ENCODE measurements at regions not wholly inside any gene's neighbourhood (a gene's known extent, or its start where the extent isn't known, plus 50 kb on each side); places are given as distances from the start of the nearest gene placed in this dataset.

GRCh38 chr2:48890454-48891131 lies 135.1 kb upstream of the LHCGR start:
- no peak for TF ChIP-seq POLR2A (IDR thresholded peaks at IDR 0.05)
- TF ChIP-seq, protein P1, sequence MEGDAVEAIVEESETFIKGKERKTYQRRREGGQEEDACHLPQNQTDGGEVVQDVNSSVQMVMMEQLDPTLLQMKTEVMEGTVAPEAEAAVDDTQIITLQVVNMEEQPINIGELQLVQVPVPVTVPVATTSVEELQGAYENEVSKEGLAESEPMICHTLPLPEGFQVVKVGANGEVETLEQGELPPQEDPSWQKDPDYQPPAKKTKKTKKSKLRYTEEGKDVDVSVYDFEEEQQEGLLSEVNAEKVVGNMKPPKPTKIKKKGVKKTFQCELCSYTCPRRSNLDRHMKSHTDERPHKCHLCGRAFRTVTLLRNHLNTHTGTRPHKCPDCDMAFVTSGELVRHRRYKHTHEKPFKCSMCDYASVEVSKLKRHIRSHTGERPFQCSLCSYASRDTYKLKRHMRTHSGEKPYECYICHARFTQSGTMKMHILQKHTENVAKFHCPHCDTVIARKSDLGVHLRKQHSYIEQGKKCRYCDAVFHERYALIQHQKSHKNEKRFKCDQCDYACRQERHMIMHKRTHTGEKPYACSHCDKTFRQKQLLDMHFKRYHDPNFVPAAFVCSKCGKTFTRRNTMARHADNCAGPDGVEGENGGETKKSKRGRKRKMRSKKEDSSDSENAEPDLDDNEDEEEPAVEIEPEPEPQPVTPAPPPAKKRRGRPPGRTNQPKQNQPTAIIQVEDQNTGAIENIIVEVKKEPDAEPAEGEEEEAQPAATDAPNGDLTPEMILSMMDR (IDR thresholded peaks at IDR 0.05) = no peak

Data from thyroid gland (tissue), 4 donors.